ENCODE measurements at regions not wholly inside any gene's neighbourhood (a gene's known extent, or its start where the extent isn't known, plus 50 kb on each side); places are given as distances from the start of the nearest gene placed in this dataset.

DNA sequence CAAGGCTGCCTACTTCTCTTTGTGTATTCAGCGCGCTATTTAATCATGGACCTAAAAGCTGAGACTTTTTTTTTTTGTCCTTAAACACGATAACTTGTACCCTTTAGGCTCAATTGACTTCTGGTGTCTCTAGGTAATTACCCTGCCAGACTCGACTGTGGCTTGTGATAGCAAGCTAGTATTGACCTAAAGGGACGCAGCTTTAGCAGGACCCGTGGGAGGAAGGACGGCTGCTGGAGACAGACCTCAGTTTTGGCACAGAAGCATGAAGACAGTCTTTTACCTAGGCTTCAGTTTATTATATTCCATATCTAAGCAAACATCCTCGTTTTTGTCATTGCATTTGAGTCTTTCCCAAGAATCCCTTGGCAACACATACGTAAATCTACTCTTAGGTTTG lies 115.3 kb downstream of the SMC2 start:
- H3K14ac ChIP-seq (ENCODE audit: insufficient read depth, low read length): no peak overlapping the region
- no peaks in the 10 kb centered on the region for H4K20me1 ChIP-seq (ENCODE audit: control insufficient read depth, insufficient read depth, insufficient read length)
- Mint-ChIP-seq H3K36me3 (ENCODE audit: insufficient read depth in 1 of 3, low read depth in 3 of 3) (peaks cover 0 to 6% (median 0%) of the 10 kb centered on the region in 3 experiments; a peak in 1 of 7 replicates), H3K4me1 (peaks cover 0 to 6% of the 10 kb centered on the region in 2 experiments; a peak in 1 of 4 replicates), H3K27me3 (ENCODE audit: low read depth) (no peaks in the 10 kb centered on the region), H3K4me3 (no peak overlapping the region), H3K9me3 (no peaks in the 10 kb centered on the region; a peak in 2 of 5 replicates), H3K27ac (no peak overlapping the region)
- no peak overlapping the region for H4K91ac ChIP-seq (ENCODE audit: insufficient read length, low read depth, low read length)
- WGBS (ENCODE audit: extremely low coverage, insufficient read length, low lambda C conversion rate): no CpG with 5 or more reads among the region's 9 CpGs
- no peak overlapping the region for H2BK20ac ChIP-seq (ENCODE audit: low read depth, low read length, poor library complexity, severe bottlenecking)
- no peak overlapping the region for H2AFZ ChIP-seq (ENCODE audit: low read length)
- no peak overlapping the region for H2BK5ac ChIP-seq (ENCODE audit: insufficient read length, low read length)
- no peak overlapping the region for H2BK15ac ChIP-seq (ENCODE audit: low read depth, low read length)
- H4K8ac ChIP-seq (replicated peaks; ENCODE audit: insufficient read length, low read depth, low read length): no peak overlapping the region
- H3K79me2 ChIP-seq (ENCODE audit: insufficient read depth, low read length): no peaks in the 10 kb centered on the region
- H4K5ac ChIP-seq (ENCODE audit: insufficient read length, low read depth, low read length): no peak overlapping the region
- H3K79me1 ChIP-seq (ENCODE audit: insufficient read depth, low read depth, low read length, poor library complexity, severe bottlenecking): no peaks in the 10 kb centered on the region
- H3K18ac ChIP-seq (ENCODE audit: insufficient read length, low read depth, low read length): no peak overlapping the region
- no peak overlapping the region for H3K23ac ChIP-seq (ENCODE audit: insufficient read length, low read depth, low read length)
- TF ChIP-seq, protein P1, sequence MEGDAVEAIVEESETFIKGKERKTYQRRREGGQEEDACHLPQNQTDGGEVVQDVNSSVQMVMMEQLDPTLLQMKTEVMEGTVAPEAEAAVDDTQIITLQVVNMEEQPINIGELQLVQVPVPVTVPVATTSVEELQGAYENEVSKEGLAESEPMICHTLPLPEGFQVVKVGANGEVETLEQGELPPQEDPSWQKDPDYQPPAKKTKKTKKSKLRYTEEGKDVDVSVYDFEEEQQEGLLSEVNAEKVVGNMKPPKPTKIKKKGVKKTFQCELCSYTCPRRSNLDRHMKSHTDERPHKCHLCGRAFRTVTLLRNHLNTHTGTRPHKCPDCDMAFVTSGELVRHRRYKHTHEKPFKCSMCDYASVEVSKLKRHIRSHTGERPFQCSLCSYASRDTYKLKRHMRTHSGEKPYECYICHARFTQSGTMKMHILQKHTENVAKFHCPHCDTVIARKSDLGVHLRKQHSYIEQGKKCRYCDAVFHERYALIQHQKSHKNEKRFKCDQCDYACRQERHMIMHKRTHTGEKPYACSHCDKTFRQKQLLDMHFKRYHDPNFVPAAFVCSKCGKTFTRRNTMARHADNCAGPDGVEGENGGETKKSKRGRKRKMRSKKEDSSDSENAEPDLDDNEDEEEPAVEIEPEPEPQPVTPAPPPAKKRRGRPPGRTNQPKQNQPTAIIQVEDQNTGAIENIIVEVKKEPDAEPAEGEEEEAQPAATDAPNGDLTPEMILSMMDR (conservative IDR thresholded peaks at IDR 0.05): no peak
- H3K27ac ChIP-seq (ENCODE audit: insufficient read length, low read depth, low read length): no peak overlapping the region
- H3T11ph ChIP-seq (ENCODE audit: low read length): no peak overlapping the region
- H3K9me3 ChIP-seq (ENCODE audit: control insufficient read depth, low read depth, low read length): no peaks in the 10 kb centered on the region
- H2BK120ac ChIP-seq (ENCODE audit: low read depth, low read length, poor library complexity, severe bottlenecking): no peak overlapping the region
- no peak overlapping the region for H2AK5ac ChIP-seq (ENCODE audit: insufficient read length, low read length)
- DNase-seq: no peak
- no peak overlapping the region for H3K9ac ChIP-seq (ENCODE audit: extremely low read depth, insufficient read length, low read length)
- no peak overlapping the region for H2BK12ac ChIP-seq (ENCODE audit: insufficient read length, low read depth, low read length)
- H3K23me2 ChIP-seq (ENCODE audit: insufficient read length, low read depth, low read length, poor library complexity, severe bottlenecking): no peaks in the 10 kb centered on the region
- H3K56ac ChIP-seq (ENCODE audit: insufficient read length, low read depth, low read length): no peak overlapping the region
- H3K4ac ChIP-seq (ENCODE audit: low read depth, low read length): no peak overlapping the region
- no peak overlapping the region for H3K4me2 ChIP-seq (ENCODE audit: insufficient read depth, insufficient read length, low read length)
- H3K27me3 ChIP-seq (ENCODE audit: insufficient read depth, low read length): no peaks in the 10 kb centered on the region
- H3K4me1 ChIP-seq (ENCODE audit: insufficient read depth, low read length): no peaks in the 10 kb centered on the region

Measured in H9 (cell line).